HG03442 (cell line): ENCODE measurements at regions not wholly inside any gene's neighbourhood (a gene's known extent, or its start where the extent isn't known, plus 50 kb on each side); places are given as distances from the start of the nearest gene placed in this dataset.
"Not testable (repeated sequence)": the region's sequence is repeated elsewhere in the genome, so short reads cannot be mapped to it uniquely, and the experiment has no call there.

Experiments
- ATAC-seq: cut with Tn5 transposase; IDR thresholded peaks from one replicate; pipeline ENCODE4 v1.9.1; 2021; ENCODE audit warnings: mild to moderate bottlenecking, moderate library complexity; ENCODE audit not compliant: unreplicated experiment

DNA sequence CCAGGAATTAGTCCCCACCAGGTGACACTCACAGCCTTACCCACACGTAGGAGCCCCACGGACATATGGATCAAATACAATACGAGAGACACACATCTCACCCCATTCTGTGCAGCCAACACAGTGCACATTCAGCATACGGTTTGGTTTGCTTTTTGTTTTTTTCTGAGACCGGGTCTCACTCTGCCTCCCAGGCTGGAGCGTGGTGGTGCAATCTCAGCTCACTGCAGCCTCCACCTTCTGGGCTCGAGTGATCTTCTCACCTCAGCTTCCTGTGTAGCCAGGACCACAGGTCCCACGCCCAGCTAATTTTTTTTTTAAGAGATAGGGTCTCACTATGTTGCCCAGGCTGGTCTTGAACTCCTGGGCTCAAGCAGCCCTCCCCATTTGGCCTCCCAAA is 102.8 kb downstream of the POTEB start:
- ATAC-seq, result not testable (repeated sequence)

- ATAC-seq, result not testable (repeated sequence)
These were observed 111.0 kb downstream of the POTEB start for GRCh38 chr15:21766524-21766923.

DNA sequence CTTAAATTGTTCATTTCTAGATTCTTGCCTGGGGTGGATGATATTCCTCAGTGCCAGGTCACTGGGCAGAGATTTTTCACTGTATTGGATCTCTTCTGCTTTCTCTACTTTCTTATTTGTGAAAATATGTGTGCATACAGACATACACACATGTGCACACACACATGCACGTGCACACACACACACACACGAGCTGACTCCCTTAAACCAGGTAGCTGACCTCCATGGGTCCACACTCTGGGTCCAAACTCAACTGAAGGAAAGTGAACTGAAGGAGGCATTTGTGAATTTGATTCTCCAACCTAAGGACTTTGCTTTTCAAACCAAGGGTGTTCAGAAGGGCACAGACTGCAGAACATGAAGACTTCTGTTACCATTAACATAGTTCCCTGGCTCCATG is 113.8 kb downstream of the POTEB start:
- ATAC-seq, result not testable (repeated sequence)

DNA sequence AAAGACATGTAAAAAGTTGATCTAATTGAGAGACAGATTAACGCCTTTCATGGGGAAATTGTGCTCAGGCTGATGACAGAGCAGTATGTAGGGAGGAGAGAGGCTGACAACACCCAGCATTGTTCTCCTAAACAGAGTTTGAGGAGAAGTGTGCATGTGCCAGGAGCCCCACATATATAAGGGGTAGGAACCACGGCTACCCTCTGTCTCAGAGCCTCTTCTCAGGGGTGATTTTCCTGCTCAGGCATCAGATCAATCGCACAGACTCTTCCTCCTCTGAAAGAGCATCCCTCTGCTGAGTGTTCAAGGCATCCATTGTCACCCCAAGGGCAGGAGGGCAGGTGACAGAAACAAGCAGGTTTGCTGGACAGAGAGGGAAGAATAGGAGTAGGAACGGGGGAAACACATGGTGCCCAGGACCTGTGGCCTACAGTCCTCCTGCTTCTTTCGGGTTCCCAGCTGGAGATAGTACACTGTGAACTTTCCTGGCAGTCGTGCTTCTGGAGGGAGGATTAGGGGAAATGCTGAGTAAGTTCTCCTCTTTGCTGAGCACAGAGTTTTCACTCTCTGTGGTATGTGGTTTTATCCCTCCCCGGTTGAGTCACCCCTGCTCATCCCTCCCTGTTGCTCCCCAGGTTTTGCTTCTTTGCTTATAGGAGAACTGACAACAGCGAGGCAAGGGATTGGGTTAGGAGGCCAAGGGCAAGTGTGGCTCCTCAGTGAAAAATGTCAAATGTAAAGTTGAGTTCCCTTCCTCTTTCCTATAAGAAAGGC is 117.1 kb downstream of the POTEB start:
- not testable (repeated sequence) for ATAC-seq

- ATAC-seq, result not testable (repeated sequence)
These were observed 118.0 kb downstream of the POTEB start for GRCh38 chr15:21759401-21760165.

GRCh38 chr15:21753838-21754237 is 123.7 kb downstream of the POTEB start:
- ATAC-seq, result not testable (repeated sequence)

GRCh38 chr15:21752124-21752957 is 125.2 kb downstream of the POTEB start:
- not testable (repeated sequence) for ATAC-seq

GRCh38 chr15:21749173-21749572 is 128.4 kb downstream of the POTEB start:
- ATAC-seq, result not testable (repeated sequence)

DNA sequence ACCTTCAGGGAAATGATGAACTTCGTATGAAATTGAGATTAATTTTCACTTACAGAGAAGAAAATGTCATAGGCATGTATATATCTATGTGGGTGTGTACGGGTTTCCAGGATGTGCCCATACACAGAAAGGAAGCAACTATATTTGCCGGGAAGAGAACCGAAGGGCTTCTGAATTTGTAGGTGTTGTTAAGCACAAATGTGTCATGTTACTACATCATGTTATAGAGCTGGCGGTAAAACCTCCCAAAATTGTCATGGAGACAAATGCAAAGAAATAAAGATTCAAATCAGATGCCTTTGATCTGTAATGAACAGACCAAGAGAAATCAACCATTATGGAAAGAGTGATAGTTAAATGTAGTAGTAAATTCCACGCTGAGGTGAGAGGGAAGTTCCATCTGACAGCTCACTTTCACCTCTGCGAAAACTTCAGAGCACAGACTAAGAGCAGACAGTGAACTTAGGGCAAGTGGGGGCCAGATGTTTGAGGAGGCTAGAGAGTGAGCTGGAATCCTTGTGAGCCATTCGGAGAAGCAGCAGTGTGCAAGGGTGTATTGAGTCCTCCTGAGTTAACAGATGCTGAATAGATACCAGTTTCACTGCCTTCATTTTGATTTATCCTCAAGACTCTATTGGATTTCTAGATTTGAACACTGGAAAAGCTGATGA is 133.2 kb downstream of the POTEB start:
- ATAC-seq, result not testable (repeated sequence)

GRCh38 chr15:21742067-21742466 is 135.5 kb downstream of the POTEB start:
- not testable (repeated sequence) for ATAC-seq

DNA sequence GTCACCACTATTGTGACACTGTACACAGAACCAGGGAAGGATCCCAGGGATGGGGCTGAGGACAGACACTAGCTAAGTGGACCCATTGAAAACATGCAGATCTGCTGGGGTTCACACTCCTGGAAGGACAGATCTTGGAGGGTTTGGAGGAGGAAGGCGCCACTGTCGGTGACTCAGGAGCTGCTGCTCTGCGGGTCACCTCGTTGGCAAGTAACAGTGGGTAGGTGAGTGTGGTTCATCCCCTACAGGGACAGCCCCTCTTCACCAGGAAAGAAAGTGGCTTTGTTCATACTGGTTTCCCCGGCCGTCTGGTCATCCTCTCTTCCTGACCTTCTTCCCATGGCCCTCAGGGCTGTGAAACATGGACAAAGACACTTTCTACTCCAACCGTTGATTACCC is 139.5 kb downstream of the POTEB start:
- not testable (repeated sequence) for ATAC-seq

DNA sequence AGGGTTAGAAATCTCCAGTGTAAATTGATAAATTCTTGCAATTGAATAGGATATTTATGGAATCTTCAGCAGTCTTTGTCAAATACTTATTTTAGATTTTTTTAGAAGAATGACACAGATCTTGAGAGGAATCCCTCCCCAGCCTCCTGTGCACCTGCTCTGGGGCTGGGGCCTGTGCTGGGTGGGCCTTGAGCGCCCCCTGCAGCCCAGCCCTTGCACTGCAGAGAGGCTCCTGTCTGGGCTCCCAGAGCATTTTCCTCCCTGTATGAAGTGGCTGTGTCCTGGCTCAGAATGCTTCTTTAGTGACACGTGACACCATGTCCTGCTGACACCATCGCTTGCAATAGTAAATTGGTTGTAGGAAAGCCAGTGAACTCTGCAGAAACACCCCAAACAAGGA is 141.1 kb downstream of the POTEB start:
- not testable (repeated sequence) for ATAC-seq

DNA sequence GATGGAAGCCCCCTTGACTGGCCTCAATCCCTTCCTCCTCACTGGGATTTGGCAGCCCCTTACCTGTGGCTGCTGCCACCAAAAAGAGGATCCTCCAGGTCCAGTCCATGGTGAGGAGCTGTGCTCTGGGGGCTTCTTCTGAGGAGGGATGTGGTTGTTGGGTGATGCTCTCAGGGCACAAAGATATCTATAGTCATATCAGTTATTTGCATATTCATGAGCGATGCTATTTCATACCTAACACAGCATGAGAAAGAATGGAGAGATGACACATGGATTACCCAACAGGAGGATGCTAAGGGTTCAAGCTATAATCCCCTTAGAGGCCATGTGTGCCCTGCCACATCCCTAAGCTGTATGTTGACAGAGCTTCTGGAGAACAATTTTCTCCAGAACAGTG is 141.7 kb downstream of the POTEB start:
- ATAC-seq, result not testable (repeated sequence)

- not testable (repeated sequence) for ATAC-seq
These were observed 142.2 kb downstream of the POTEB start for GRCh38 chr15:21735368-21735767.

DNA sequence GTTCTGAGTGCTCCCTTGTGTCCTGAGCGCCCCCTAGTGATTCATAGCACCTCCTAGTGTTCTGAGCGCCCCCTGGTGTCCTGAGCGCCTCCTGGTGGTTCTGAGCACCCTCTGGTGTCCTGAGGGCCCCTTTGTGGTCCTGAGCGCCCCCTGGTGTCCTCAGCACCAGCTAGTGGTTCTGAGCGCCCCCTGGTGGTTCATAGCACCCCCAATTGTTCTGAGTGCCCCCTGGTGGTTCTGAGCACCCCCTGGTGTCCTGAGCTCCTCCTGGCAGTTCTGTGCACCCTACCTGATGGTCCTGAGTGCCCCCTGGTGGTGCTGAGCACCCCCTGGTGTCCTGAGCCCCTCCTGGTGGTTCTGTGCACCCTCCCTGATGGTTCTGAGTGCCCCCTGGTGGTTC is 146.0 kb downstream of the POTEB start:
- ATAC-seq, result peak; percentile 55

GRCh38 chr15:21730427-21731405 is 146.8 kb downstream of the POTEB start:
- ATAC-seq, result peak; percentile 72

DNA sequence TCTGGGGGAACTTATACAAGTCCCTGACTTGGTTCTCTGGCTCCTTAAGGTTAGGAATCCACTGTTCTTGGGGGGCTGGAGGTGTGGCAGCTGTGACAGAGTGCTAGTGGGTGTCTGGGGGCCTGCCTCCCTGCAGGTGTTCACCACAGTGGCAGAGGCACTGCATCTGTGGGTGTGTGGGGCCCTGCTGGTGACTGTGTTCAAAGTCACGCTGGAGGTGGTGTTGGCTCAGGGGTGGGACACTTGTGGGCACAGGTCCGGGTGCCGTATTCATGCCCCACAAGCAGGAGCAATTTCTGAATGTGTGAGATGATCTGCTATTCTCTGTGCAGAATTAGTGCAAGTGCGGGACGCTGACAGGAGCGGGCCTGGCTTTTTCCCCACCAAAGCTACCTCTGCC is 152.5 kb downstream of the POTEB start:
- not testable (repeated sequence) for ATAC-seq

- ATAC-seq, result not testable (repeated sequence)
These were observed 156.4 kb downstream of the POTEB start for GRCh38 chr15:21721115-21721514.

- ATAC-seq, result peak; percentile 80
These were observed 158.8 kb downstream of the POTEB start for GRCh38 chr15:21718779-21719178.
